ENCODE measurements at regions not wholly inside any gene's neighbourhood (a gene's known extent, or its start where the extent isn't known, plus 50 kb on each side); places are given as distances from the start of the nearest gene placed in this dataset.

DNA sequence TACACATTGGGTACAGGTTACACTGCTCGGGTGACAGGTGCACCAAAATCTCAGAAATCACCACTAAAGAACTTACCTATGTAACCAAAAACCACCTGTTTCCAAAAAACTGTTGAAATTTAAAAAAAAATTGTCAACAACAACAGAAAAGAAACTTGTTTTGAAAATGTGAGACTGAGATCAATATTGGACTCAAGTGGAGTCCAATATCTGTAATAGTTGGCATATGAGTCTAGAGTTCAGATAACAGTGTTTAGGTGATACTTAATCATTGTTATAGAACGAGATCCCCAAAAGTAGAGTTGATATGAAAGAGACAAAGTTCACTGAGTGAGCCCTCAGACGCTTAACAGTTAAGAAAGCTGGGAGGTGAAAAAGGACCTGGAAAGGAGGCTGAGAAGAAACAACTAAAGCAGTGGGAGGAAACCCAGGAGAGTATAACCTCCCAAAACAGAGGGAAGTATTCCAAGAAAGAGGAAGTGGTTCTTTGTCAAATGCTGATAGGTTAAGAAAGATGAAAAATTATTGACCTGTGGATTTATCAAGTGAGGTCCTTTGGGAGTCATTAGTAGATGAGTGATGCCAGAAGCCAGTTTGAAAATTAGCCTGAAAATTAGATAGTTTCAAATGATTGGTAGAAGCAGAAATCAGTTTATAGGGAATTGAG is 388.6 kb upstream of the DPH6 start:
- H3K9ac ChIP-seq (ENCODE audit: extremely low read depth, insufficient read length, low read length), result no peak overlapping the region
- no peak overlapping the region for H2BK12ac ChIP-seq (ENCODE audit: insufficient read length, low read depth, low read length)
- Mint-ChIP-seq H3K27ac (no peak overlapping the region), H3K4me1 (no peaks in the 10 kb centered on the region), H3K4me3 (no peak overlapping the region), H3K27me3 (ENCODE audit: low read depth) (no peaks in the 10 kb centered on the region; the same call in 1 of the 2 replicates), H3K9me3 (no peaks in the 10 kb centered on the region), H3K36me3 (ENCODE audit: insufficient read depth in 1 of 3, low read depth in 3 of 3) (no peaks in the 10 kb centered on the region)
- no peak overlapping the region for H2BK20ac ChIP-seq (ENCODE audit: low read depth, low read length, poor library complexity, severe bottlenecking)
- no peaks in the 10 kb centered on the region for H3K4me1 ChIP-seq (ENCODE audit: insufficient read depth, low read length)
- H2AFZ ChIP-seq (ENCODE audit: low read length), result no peak overlapping the region
- no peak overlapping the region for H3K4ac ChIP-seq (ENCODE audit: low read depth, low read length)
- H3K4me2 ChIP-seq (ENCODE audit: insufficient read depth, insufficient read length, low read length), result no peak overlapping the region
- TF ChIP-seq, protein P1, sequence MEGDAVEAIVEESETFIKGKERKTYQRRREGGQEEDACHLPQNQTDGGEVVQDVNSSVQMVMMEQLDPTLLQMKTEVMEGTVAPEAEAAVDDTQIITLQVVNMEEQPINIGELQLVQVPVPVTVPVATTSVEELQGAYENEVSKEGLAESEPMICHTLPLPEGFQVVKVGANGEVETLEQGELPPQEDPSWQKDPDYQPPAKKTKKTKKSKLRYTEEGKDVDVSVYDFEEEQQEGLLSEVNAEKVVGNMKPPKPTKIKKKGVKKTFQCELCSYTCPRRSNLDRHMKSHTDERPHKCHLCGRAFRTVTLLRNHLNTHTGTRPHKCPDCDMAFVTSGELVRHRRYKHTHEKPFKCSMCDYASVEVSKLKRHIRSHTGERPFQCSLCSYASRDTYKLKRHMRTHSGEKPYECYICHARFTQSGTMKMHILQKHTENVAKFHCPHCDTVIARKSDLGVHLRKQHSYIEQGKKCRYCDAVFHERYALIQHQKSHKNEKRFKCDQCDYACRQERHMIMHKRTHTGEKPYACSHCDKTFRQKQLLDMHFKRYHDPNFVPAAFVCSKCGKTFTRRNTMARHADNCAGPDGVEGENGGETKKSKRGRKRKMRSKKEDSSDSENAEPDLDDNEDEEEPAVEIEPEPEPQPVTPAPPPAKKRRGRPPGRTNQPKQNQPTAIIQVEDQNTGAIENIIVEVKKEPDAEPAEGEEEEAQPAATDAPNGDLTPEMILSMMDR (conservative IDR thresholded peaks at IDR 0.05), result no peak
- no peaks in the 10 kb centered on the region for H3K79me1 ChIP-seq (ENCODE audit: insufficient read depth, low read depth, low read length, poor library complexity, severe bottlenecking)
- no peaks in the 10 kb centered on the region for H3K23me2 ChIP-seq (ENCODE audit: insufficient read length, low read depth, low read length, poor library complexity, severe bottlenecking)
- H3K27ac ChIP-seq (ENCODE audit: insufficient read length, low read depth, low read length), result no peak overlapping the region
- no peak overlapping the region for H2BK15ac ChIP-seq (ENCODE audit: low read depth, low read length)
- H4K91ac ChIP-seq (ENCODE audit: insufficient read length, low read depth, low read length), result no peak overlapping the region
- no peaks in the 10 kb centered on the region for H4K20me1 ChIP-seq (ENCODE audit: control insufficient read depth, insufficient read depth, insufficient read length)
- H3K79me2 ChIP-seq (ENCODE audit: insufficient read depth, low read length), result no peaks in the 10 kb centered on the region
- no peak overlapping the region for H3K56ac ChIP-seq (ENCODE audit: insufficient read length, low read depth, low read length)
- H3K23ac ChIP-seq (ENCODE audit: insufficient read length, low read depth, low read length), result no peak overlapping the region
- no peak overlapping the region for H3K18ac ChIP-seq (ENCODE audit: insufficient read length, low read depth, low read length)
- no peak overlapping the region for H3T11ph ChIP-seq (ENCODE audit: low read length)
- H3K14ac ChIP-seq (ENCODE audit: insufficient read depth, low read length), result no peak overlapping the region
- H4K8ac ChIP-seq (replicated peaks; ENCODE audit: insufficient read length, low read depth, low read length), result no peak overlapping the region
- DNase-seq, result no peak
- H2BK5ac ChIP-seq (ENCODE audit: insufficient read length, low read length), result no peak overlapping the region
- no peak overlapping the region for H2BK120ac ChIP-seq (ENCODE audit: low read depth, low read length, poor library complexity, severe bottlenecking)
- H3K27me3 ChIP-seq (ENCODE audit: insufficient read depth, low read length), result no peaks in the 10 kb centered on the region
- no CpG with 5 or more reads among the region's 3 CpGs for WGBS (ENCODE audit: extremely low coverage, insufficient read length, low lambda C conversion rate)
- H3K9me3 ChIP-seq (ENCODE audit: control insufficient read depth, low read depth, low read length), result no peaks in the 10 kb centered on the region
- no peak overlapping the region for H2AK5ac ChIP-seq (ENCODE audit: insufficient read length, low read length)
- H4K5ac ChIP-seq (ENCODE audit: insufficient read length, low read depth, low read length), result no peak overlapping the region

All from H9 (cell line).